BJ (cell line): ENCODE measurements at regions not wholly inside any gene's neighbourhood (a gene's known extent, or its start where the extent isn't known, plus 50 kb on each side); places are given as distances from the start of the nearest gene placed in this dataset.

Experiments
- CTCF ChIA-PET: fragments of 350-600 bp; formaldehyde crosslinking; extraction: SDS; loops from one replicate; lab custom pipeline; 2021; ENCODE audit warnings: antibody characterized with exemption, inconsistent platforms; lab: Yijun Ruan, JAX
- POLR2A ChIA-PET: fragments of 300-600 bp; sonication (Branson Sonifier 250); formaldehyde crosslinking; extraction: SDS; loops from one replicate; lab custom pipeline; 2021; ENCODE audit warnings: antibody characterized with exemption; lab: Charles Lee
- DNase-seq: peaks from one replicate; pipeline ENCODE4 v3.0.0-alpha.2; 2011; ENCODE audit warnings: low read depth
- H3K27me3 ChIP-seq: 2 replicates; pipeline ENCODE4 v1.6.0; 2011; ENCODE audit warnings: low read length; ENCODE audit not compliant: control insufficient read depth, insufficient read depth
- H3K36me3 ChIP-seq: 2 replicates; pipeline ENCODE4 v1.5.1; 2011; ENCODE audit warnings: low read length; ENCODE audit not compliant: control insufficient read depth, insufficient read depth
- H3K4me3 ChIP-seq: 2 replicates; pipeline ENCODE4 v1.5.1; 2011; ENCODE audit warnings: low read depth, mild to moderate bottlenecking, control low read depth, low read length
- TF ChIP-seq, protein P1 (sequence below): IDR thresholded peaks from 2 replicates; pipeline ENCODE4 v1.5.1; 2011; ENCODE audit warnings: low read depth, mild to moderate bottlenecking, control low read depth, inconsistent platforms, low read length, moderate library complexity; ENCODE audit not compliant: insufficient read depth

DNA sequence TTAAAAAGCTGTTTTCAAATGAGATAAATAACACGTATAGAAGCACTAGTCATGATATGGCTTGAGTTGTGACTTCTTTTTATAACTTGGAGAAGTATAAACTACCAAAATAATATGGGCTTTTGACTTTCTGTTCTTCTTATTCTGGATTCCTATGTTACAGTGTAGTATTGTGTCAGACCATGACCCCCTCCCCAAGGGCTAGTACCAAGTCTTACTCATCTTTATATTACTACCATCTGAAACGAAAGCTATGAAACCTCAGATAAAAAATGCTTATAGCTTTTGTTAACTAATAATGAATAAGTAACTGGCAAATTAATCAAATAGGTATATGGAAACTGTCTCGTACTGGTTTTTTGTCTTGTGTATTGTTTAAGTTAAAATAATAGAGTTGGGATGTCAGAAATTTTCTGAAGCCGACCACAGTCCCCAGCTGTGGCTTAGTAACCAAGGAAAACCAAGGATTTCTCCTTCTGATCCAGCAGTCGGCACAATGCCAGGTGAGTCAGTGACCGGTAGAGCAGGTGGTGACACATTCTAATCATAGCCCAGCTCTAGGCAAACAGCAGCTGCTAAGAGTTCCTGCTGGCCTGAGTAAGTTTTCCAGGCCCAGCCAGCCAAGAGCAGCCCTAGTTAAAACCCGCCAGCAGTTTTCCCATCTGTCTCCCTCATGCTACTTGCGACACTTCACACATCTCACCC is 163.3 kb upstream of the PRDX4 start:
- peak; percentile 6 for DNase-seq
- no peak overlapping the region for H3K4me3 ChIP-seq
- TF ChIP-seq, protein P1, sequence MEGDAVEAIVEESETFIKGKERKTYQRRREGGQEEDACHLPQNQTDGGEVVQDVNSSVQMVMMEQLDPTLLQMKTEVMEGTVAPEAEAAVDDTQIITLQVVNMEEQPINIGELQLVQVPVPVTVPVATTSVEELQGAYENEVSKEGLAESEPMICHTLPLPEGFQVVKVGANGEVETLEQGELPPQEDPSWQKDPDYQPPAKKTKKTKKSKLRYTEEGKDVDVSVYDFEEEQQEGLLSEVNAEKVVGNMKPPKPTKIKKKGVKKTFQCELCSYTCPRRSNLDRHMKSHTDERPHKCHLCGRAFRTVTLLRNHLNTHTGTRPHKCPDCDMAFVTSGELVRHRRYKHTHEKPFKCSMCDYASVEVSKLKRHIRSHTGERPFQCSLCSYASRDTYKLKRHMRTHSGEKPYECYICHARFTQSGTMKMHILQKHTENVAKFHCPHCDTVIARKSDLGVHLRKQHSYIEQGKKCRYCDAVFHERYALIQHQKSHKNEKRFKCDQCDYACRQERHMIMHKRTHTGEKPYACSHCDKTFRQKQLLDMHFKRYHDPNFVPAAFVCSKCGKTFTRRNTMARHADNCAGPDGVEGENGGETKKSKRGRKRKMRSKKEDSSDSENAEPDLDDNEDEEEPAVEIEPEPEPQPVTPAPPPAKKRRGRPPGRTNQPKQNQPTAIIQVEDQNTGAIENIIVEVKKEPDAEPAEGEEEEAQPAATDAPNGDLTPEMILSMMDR: no peak
- ChIA-PET CTCF (no interaction called here), POLR2A (no interaction called here)
- no peaks in the 10 kb centered on the region for H3K36me3 ChIP-seq
- no peaks in the 10 kb centered on the region for H3K27me3 ChIP-seq

DNA sequence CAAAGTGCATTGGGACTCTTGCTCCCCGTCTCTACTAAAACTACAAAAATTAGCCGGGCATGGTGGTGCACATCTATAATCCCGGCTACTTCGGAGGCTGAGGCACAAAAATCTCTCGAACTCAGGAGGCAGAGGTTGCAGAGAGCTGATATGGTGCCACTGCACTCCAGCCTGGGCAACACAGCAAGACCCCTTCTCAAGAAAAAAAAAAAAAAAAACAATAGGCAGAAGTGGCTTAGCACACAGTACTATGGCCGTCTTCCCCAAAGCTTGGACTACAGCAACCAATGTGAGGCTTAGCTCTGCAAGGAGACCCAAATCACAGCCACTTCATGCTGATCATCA is 162.8 kb upstream of the PRDX4 start:
- CTCF ChIA-PET: no interaction called here

DNA sequence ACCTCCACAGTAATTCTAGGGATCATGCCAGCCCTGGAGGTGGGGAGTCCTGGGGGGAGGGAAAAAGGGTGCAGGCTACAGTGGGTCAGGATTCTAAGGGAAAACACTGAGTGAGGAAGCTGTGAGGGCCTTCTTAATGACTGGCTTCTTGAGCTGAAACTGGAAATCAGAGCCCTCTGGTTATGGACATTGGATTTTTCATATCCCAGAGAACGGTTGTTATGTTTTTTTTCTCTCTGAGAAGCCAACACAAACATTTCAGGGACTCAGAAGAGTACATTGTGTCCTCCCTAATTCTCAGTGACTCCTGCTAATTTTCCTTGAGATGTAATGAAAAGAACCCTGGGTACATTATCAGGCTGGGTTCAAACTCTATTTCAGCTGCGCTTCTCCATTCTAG is 162.4 kb upstream of the PRDX4 start:
- DNase-seq: no peak
- no peaks in the 10 kb centered on the region for H3K36me3 ChIP-seq
- TF ChIP-seq, protein P1: no peak
- POLR2A ChIA-PET: no interaction called here
- CTCF ChIA-PET: no interaction called here
- no peak overlapping the region for H3K4me3 ChIP-seq
- no peaks in the 10 kb centered on the region for H3K27me3 ChIP-seq

More for the DNA sequence above, 162.8 kb upstream of the PRDX4 start:
- DNase-seq: no peak
- Histone ChIP-seq H3K27me3 (no peaks in the 10 kb centered on the region), H3K4me3 (no peak overlapping the region), H3K36me3 (no peaks in the 10 kb centered on the region)
- TF ChIP-seq, protein P1: no peak
- POLR2A ChIA-PET: no interaction called here

DNA sequence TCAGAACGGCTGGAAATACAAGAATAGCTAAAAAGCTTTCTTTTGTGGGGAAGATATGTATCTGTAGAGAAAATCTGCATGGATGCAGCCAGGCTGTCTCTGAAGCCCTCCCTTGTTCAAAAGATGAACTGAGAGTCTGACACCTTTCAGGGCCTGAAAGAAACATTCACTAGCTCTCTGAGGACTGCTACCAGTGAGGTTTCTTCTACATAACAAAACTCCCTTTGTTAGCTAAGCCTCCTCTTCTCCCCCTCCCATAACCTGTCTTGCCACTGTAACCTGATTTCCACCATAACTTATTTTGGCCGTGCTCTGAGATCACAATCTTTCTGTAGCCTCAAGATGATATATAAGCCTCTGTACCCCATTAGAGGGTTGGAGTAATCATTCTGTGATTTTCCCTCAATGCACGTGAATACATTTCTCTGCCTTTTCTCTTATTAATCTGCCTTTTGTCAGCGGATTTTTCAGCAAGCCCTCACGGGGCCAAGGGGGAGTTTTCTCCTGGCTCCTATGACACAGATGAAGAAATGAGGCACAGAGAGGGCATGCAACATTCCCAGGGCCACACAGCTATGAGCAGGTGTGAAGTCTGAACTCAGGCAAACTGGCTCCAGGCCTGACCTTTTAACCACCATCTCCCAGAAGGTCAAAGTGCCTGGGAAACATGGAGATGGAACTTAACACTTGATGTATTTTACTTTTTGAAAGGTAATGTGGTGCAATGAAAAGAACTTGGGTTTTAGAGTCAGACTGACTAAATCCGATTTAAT is 161.6 kb upstream of the PRDX4 start:
- H3K36me3 ChIP-seq: no peaks in the 10 kb centered on the region
- DNase-seq: no peak
- TF ChIP-seq, protein P1: no peak
- ChIA-PET CTCF (no interaction called here), POLR2A (no interaction called here)
- H3K27me3 ChIP-seq: no peaks in the 10 kb centered on the region
- no peak overlapping the region for H3K4me3 ChIP-seq

DNA sequence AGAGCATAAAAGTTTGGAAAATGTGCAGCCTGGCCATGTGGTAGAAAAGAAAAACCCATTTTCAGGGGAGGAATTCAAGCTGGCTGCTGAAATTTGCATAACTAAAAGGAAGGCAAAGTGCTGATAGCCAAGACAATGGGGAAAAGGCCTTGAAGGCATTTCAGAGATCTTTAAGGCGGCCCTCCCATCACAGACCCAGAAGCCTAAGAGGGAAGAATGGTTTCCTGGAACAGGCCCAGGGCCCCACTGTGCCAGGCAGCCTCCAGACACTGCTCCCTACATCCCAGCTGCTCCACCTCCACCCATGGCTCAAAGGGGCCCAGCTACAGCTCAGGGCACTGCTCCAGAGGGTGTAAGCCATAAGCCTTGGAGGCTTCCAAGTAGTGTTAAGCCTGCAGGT is 158.0 kb upstream of the PRDX4 start:
- Histone ChIP-seq H3K27me3 (no peaks in the 10 kb centered on the region), H3K4me3 (no peak overlapping the region), H3K36me3 (no peaks in the 10 kb centered on the region)
- no peak for DNase-seq
- CTCF ChIA-PET: no interaction called here
- TF ChIP-seq, protein P1: no peak
- POLR2A ChIA-PET: no interaction called here
